ENCODE measurements at regions not wholly inside any gene's neighbourhood (a gene's known extent, or its start where the extent isn't known, plus 50 kb on each side); places are given as distances from the start of the nearest gene placed in this dataset.
"Not testable (repeated sequence)": the region's sequence is repeated elsewhere in the genome, so short reads cannot be mapped to it uniquely, and the experiment has no call there.

DNA sequence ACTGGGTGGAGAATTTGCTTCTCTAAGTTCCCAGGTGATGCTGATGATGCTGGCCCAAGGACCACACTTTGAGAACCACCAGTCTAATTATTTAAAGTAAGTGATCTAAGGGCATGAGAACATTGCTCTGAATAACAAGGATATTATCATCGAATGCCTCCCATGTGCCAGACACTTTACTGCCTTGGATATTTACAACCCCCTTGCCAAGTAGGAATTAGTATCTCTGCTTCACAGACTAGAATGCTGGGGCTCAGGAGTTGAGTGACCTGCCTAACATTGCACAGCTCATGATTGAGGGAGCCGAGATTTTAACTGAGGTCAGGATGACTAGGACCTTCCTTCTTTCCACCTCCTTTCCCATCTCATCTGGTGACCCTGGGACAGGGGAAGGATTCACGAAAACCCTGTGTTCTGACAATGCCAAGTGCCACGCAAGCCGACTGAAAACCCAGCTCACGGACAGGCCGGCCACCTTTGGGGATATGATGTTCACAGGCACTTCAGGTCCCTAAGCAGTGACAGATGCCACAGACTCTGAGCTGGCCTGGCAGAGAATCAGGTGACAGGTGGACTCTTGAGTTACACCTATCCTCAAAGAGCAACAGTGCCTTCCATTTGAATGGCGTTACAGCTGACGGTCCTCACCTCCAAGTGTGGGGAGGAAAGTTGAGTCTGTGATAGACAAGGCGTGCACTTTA, 230.7 kb downstream of the TOMM20 start:
- DNase-seq = no peak

DNA sequence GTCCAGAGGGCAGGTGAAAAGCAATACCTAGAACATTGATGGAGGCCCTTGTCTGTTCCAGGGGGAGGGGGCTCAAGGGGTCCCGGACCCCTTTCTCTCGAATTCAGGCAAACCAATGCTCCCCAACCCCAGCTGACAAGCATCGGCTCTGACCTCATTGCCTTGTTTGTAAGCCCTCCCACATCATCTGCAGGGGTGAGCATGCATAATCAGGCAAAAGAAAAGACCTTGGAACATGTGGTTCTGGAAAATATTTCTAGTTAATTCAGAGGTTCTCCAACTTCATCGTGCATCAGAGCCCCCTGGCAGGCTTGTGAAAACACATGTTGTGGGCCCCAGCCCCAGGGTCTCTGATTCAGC, 231.3 kb downstream of the TOMM20 start:
- no peak for DNase-seq

DNA sequence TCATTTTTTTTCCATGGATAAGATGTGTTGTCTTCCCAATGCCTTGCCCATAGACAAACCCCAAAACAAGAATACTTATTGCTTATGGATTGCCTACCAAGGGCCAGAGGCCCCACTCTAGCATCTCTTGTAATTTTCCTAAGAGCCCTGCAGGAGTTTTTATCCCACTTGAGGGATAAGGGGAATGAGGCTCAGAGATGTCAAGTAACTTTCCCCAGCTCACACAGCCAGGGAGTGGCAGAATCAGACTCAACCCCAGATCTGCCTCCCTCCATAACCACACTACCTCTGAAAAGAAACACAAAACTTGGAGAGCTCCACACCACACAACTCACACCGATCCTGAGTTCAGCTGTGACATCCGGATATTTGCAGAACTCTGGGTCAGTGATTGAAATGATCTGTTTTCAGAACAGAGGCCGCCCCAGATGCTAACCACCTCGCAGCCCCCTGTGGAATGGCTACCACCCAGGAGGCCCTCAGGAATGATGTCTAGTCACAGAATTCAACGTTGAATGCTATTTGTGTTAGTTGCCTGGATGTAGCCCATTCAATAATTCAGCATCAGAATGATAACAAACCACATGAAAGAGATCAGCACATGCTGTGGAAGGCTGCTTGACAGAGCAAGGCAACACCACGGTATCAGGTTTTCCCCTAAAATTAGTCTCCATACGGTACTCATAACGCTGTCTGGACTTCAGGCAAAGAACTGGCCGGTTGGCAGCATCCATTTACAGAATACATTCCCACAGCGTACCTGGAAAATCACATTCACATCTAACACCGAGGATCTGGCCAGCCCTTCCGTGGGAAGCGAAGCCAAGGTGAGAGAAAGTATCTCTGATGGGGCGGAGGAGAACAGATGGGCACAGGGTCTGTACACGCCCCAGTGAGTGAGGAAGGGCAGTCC, 231.9 kb downstream of the TOMM20 start:
- no peak for DNase-seq

DNA sequence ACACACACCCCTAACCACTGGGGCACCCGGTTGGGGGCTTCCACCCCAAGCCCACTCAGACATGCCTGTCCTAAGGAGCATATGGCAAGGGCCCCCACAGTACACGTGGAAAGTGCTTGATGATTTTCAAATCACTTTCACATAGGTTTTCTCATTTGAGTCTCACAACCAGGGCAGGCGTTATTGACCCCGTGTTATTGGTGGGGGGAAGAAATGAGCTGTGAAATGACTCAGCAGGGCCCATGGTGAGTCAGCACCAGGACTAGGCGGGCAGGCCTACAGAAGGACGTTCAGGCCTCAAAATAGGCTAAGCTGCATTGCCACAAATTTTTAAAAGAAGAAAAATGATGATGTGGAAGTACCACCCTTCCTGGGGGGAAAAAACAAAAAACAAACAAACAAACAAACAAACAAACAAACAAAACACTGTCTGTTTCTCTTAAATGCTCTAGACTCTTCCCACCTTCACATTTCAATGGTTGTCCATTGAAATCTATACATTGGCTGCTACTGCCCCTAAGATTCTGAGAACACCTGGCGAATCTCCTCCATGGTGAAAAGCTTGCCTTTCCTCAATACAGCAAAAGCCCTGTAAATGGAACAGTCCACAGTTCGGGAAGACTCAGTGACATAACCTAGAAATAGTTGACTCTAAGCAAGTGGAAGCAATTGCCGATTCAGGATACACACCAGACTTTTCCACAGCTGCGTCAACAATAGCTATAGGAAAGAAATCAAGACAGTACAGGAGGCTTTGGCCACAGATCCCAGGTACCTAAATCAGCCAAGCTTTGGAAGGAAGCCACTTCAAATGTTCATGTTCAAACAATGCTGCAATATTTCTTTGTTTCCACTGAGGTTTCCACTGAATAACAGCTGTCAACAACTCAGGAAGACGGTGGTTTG, 234.7 kb downstream of the TOMM20 start:
- DNase-seq = no peak

DNA sequence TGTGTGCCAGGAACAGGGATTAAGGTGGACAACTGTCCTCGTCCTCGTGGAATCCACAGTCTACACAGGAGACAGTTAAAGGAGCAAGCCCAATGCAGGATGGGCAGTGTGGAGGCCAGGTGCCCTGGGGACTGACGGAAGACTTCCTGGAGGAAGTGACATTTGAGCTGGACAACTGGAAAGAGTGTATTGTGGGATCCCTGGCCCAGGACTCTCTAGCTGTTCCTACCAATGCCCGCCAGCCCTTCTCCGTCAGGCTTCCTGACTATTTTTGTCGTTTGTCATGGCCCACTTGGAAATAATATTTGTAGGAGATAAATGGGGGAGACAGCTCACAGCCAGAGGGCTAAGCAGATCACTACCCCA, 235.3 kb downstream of the TOMM20 start:
- DNase-seq = no peak

DNA sequence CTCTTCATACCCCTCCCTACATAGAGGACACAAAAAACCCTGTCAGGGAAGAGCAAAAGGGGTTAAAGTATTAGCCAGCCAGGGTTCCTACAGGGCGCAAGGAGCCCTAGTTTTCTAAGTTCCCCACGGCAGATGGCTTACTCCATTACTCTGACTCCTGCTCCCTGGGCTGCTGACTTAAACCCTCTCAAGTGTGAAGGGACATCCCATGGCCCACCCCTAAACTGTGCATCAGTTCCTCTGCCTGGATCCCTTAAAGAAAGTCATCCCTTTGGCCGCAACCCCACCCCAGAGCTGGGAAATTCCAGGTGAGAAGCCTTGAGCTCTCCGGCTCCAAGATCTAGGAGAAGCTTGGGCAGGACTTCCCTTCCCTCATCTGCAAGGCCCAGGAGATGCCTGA, 236.0 kb downstream of the TOMM20 start:
- DNase-seq = no peak

DNA sequence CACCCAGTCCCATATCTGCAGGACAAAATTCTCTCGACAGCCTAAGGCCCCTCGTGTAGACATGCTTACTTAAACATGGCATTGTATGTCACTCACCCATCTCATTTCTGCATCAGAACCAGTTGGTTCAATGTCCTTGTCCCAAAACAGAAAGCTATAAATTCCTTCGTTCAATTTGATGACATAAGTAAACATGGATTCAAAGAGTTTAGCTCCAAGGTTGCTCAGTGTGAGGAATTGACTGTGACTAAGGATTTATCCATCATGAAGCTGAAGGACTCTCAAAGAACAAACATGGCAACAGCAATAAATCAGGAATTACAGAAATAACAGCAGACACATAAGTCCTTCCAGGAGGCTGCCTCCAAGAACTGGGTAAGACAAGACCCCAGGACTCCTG, 237.2 kb downstream of the TOMM20 start:
- no peak for DNase-seq

DNA sequence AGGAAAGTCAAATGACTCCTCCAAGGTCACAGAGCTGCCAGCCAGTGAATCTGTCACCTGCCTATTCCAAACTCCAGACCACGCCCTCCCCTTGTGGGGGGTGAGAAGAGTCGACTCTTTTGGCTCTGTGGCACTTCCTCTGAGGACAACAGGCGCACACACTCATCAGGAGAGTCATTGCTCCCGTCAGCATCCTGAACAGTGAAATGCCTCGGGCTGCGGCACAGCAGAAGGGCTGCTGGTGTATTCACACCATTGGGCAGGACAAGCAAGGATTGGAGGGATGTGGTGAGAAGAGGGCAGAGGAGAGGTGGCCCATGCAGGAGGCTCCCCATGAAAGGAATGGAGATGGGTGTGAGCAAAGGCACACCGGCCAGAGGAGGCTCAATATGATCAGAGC, 239.0 kb downstream of the TOMM20 start:
- no peak for DNase-seq

DNA sequence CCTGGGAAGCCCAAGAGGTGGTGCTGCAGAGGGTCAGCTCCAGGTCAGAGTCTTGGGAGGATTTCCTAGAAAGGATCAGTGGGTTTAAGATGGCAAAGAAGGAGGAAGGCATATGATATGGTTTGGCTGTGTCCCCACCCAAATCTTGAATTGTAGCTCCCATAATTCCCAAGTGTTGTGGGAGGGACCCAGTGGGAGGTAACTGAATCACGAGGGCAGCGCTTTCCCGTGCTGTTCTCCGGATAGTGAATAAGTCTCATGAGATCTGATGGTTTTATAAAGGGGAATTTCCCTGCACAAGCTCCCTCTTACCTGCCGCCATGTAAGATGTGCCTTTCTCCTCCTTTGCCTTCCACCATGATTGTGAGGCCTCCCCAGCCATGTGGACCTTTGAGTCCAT, 240.4 kb downstream of the TOMM20 start:
- DNase-seq = not testable (repeated sequence)

DNA sequence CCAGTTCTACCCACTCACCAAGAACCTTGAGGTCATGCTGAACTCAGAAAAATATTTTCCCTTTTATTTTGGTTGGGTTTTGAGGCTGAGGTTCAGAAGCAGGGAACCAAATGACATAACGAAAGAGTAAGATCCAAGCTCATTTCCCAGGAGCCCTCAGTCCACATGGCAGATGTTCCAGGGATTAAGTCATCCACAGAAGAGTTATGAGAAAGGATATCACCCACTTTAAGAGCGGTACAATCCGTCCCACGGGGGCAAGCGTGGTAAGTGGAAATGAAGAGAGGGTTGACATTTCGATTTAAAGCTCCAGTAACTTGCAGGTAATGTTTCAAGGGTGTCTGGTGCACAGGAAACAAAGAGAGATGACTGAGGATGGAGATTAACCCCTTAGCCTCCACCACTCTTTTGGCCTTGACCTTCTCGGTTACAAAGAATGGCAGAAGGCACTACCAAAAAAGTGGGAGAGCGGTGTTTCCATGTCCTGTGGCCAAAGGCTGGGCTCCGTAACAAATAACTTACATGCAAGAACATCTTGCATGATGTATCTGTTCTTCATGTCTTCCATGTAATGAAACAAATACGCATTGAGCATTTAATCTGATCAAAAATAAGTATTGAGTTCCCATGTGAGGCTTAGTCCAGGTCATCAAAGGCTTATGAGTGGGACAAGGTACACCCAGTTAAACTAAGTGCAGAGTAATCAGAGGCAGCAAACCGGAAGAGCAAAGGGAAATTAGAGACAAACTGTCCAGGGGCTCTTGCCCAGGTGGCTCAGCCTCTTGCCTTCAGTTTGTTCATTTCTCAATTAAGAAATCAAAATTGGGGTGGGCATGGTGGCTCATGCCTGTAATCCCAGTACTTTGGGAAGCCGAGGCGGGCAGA, 241.4 kb downstream of the TOMM20 start:
- DNase-seq = no peak

DNA sequence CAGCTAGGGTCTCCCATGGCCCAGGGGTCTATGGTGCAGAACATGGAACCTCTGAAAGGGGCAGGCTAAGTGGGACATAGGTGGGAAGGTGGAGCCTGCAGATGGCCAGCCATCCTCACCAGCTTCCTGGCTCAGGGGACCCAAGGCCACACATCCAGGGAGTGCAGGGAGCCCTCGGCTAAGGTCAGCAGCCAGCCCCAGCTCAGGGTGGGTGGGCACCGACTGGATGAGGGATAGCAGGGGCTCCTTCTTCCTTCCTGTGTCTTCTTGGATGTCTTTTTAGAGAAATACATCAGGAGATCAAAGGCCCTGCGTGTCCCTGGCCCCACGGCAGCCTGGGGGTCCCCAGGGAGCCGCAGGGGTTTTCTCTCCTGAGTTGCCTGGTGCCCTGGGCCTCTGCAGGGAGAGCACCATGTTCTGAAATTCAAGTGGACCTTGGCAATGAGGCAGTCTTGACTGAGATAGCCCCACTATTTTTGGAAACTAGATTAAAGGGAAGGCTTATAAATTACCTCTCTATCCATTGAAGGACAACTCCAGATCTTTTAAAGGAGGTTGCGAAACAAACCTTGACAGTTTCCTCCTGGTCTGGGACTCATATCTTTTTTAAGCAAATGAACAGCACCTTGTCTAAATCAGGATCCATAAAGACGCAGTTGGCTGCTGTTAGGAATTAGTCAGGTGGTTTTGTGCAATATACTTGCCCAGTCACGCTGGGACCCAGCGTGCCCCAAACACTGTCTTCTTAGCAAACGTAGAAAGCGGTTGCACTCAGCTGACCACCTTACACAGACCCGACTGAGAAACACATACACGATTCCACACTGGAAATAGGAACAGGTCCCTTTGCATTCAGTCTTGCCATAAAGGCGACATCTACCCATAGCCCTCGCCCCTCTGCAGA, 242.3 kb downstream of the TOMM20 start:
- DNase-seq = no peak

DNA sequence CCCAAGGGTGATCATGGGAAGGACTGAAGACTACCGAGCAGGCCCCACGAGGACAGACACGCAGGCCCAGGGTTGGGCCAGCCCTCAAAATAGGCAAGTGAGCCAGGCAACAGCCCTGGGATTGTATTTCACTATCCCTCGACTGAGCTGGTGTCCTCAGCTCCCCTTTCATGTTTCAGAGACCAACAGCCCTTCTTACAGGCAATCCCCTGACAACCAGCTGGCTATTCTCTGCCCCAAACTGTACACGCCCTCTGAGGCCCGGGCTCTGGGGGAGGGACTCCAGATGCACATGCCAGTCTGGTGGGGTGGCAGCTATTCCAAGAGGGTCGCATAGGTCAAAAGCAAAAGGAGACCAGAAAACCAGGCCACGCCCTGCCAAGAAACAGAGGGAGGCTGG, 243.0 kb downstream of the TOMM20 start:
- DNase-seq = no peak

DNA sequence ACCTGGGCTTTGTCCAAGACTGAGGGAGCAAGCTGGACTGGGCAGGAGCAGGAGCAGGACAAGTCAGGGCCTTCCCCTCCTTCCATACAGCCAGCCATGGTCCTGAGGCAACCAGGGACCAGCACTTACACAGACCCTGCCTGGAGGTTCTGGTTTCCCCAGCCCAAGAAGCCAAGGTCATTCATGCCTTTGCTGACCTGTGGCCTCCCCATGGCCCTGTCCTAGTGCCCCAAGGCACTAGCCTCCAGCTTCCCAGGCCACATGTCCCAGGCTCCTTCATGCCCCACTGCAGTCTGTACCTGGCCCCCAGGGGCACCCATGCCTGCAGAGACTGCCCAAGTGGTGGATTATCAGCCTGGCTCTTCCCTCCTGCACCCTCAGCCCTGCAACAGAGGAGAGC, 243.9 kb downstream of the TOMM20 start:
- DNase-seq = no peak

DNA sequence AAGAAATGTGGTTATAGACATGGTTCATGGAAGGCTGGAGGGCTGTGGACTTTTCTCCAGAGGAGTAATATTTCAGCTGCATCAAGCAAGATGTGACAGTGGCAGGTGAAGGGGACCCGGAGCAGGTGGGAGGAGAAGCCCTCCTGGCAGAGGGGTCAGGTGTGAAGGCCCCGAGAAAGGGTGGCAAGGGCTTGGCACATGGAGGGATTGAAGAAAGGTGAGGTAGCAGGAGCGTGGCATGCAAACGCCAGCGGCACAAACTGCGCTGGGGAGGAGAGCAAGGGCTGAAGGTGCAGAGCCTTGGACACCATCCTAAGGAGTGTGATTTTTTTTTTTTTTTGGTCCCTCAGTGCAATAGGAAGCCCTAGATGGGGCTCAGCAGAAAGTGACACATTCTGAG, 244.6 kb downstream of the TOMM20 start:
- no peak for DNase-seq

DNA sequence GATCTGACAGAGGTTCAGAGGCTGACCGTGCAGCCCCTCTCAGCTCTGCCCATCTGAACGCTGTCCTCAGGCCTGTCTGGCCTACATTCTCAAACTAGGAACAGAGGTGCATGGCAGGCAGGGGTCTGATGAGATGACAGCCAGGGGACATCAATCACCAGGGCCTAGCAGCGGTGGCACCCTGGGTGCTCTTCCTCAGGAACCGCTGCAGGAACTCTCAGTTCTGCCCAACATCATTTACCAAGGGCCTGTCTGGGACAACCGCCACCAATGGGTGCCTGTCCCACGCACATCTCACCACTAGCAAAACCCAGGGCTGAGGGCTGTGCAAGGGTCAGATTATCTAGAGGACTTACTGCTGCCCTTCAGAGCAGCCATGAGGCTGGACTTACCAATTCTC, 245.7 kb downstream of the TOMM20 start:
- DNase-seq = no peak

DNA sequence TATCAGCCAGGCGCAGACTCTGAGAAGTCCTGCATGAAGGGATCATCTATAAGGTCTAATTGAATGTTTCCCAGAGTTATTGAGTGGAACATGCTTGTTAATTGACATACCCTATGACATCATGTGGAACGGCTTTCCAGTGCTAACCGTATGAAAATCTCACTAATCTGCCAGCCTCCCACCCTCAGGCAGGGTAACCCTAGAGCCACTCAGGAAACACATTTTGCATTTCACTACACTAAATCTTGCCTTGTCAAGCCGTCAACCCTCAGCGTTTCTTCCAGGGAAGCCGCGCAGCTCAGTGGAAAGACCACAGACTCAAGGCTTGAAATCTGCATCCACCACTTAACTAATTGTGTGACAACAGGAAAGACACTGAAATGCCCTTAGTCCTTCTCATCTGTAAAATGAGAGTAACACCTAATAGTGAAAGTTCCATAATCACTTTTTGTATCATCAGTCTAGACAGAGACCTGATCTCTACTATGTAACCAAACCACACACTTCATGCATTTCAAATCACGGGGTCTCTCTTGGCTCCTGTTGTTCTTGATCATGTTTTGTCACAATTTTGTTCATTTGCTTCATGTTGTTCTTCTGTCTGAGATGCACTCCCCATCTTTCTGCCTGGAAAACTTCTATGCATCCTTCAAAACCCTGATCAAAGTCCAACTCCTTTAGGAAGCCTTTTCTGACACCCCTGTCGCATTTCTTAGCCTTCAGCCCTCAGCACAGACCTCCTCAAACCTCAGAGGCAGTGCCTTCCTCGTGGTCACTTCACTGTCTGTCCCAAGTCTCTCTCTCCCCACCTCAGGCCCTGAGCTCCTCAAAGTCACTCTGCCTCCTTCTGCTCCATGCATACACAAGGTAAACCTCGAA, 246.5 kb downstream of the TOMM20 start:
- no peak for DNase-seq

DNA sequence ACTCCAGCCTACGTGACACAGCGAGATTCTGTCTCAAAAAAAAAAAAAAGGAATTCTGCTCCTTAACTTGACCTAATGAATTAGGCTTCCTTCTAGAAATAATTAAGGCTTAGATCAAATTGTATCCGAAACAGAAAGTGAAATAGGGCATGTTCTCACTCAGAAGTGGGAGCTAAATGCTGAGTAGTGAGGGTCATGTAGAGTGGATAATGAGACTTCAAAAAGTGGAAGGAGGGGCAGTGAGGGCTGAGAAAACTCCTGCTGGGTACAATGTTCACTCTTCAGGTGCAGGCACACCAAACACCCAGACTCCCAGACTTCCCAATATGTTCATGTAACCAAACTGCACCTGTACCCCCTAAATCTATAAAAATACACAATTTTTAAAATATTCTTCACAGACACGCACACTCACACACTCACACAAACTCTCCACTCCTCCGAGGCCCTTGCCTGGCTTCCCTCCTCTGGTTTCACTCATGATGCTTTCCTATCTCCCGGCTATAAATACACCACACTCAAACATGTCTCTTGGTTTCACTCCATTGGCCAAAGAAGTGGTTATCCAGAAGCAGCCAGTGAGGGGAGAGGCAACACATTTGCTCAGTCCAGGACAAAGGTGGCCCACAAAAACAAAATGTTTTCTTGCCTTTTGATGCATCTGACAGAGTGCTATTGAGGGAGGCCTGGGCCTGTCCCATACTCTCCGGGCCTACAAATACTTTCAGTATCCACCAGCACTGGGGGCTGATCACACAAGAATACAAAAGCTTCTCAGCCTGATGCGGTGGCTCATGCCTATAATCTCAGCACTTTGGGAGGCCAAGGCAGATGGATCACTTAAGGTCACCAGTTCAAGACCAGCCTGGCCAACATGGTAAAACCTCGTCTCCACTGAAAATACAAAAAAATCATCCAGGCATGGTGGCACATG, 249.2 kb downstream of the TOMM20 start:
- DNase-seq = no peak

DNA sequence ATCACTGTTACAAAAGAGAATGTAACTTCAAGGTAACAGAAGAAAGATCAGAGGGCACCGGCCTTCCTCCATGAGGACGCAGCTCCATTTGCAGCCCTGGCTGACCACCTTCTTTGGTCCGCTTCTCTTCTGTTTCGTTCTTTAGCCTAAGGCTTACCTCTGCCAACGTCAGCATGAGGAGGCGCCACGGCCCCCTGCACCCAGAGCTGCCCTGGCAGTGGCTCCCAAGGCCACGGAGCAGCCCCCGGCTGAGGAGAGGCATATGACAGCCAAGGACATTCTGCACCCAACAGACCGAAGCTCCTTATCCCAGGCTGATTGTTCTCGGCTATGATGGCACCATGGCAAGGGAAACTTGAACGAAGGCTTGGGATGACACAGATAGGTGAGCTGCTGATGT, 250.3 kb downstream of the TOMM20 start:
- DNase-seq = no peak

DNA sequence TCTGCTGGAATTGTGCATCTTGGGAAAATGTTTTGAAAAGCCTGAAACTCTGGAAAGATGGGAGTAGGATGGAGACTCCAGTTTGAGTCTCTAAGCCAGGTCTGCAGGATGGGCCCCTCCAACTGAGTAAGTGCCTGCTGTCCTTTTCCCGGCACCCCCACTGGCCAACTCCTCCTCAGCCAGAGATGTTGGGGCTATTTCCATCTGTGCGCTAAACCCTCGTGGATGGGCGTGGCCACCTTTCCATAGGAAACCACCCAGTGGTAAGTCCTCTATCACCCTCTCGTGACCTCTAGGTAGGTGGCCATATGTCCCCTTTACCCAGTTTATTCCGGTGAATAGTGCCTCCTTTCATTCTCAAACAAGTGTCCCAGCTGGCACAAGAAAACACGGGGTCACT, 250.9 kb downstream of the TOMM20 start:
- DNase-seq = no peak

Data from NCI-H1417 treated with DMSO at 0.1 percent for 48 hours (cell line).